ENCODE measurements at regions not wholly inside any gene's neighbourhood (a gene's known extent, or its start where the extent isn't known, plus 50 kb on each side); places are given as distances from the start of the nearest gene placed in this dataset.

- TF ChIP-seq CREB1 (CRISPR knock-in tag; IDR thresholded peaks at IDR 0.05) (no peak), TEAD4 (CRISPR knock-in tag; IDR thresholded peaks at IDR 0.05) (no peak), SMAD3 (CRISPR knock-in tag; IDR thresholded peaks at IDR 0.05; ENCODE audit: borderline replicate concordance) (no peak), HMGA2 (CRISPR knock-in tag; IDR thresholded peaks at IDR 0.05) (no peak), EMX1 (CRISPR knock-in tag; IDR thresholded peaks at IDR 0.05) (no peak), FOXP1 (CRISPR knock-in tag; IDR thresholded peaks at IDR 0.05; ENCODE audit: borderline replicate concordance) (no peak), AR (CRISPR knock-in tag; IDR thresholded peaks at IDR 0.05) (no peak), ZNF671 (CRISPR knock-in tag; IDR thresholded peaks at IDR 0.05) (no peak), NFYB (CRISPR knock-in tag; conservative IDR thresholded peaks at IDR 0.05; ENCODE audit: low read depth) (no peak), IRF1 (CRISPR knock-in tag; IDR thresholded peaks at IDR 0.05) (no peak), ZNF281 (CRISPR knock-in tag; IDR thresholded peaks at IDR 0.05) (no peak)
Measured at GRCh38 chr4:11805842-11806241, 377.1 kb upstream of the HS3ST1 start (continued).

- ATAC-seq (no peak), DNase-seq (ENCODE audit: low spot score) (no peak)
- Mint-ChIP-seq H3K4me3 (no peak overlapping the region), H3K36me3 (peaks cover 10% of the 10 kb centered on the region; the same call in 1 of the 2 replicates), H3K4me1 (peaks cover 7% of the 10 kb centered on the region), H3K9me3 (peaks cover 12% of the 10 kb centered on the region), H3K27me3 (ENCODE audit: low read depth) (no peaks in the 10 kb centered on the region), H3K27ac (no peak overlapping the region)
- ChIA-PET POLR2A (no interaction called here), CTCF (no interaction called here)
- no peak for TF ChIP-seq ZNF416 (CRISPR knock-in tag; IDR thresholded peaks at IDR 0.05)
- no peak for TF ChIP-seq USF2 (CRISPR knock-in tag; IDR thresholded peaks at IDR 0.05)
- no peak for TF ChIP-seq ZMAT4 (CRISPR knock-in tag; IDR thresholded peaks at IDR 0.05)
- no peak for TF ChIP-seq JAZF1 (CRISPR knock-in tag; IDR thresholded peaks at IDR 0.05)
- TF ChIP-seq JUN (CRISPR knock-in tag; IDR thresholded peaks at IDR 0.05): no peak
- no peak for TF ChIP-seq AFF4 (CRISPR knock-in tag; IDR thresholded peaks at IDR 0.05; ENCODE audit: borderline replicate concordance)
- no peak for TF ChIP-seq E2F1 (CRISPR knock-in tag; IDR thresholded peaks at IDR 0.05)
- no peak for TF ChIP-seq NFE2L1 (CRISPR knock-in tag; IDR thresholded peaks at IDR 0.05)
- no peak for TF ChIP-seq STAT6 (CRISPR knock-in tag; conservative IDR thresholded peaks at IDR 0.05; ENCODE audit: low read depth)
Measured at GRCh38 chr4:11801466-11802446, 373.1 kb upstream of the HS3ST1 start.
